NT2/D1 (cell line): ENCODE measurements at regions not wholly inside any gene's neighbourhood (a gene's known extent, or its start where the extent isn't known, plus 50 kb on each side); places are given as distances from the start of the nearest gene placed in this dataset.

ENCODE experiments used
- DNase-seq: peaks from one replicate; pipeline ENCODE4 v3.0.0-alpha.2; 2011; ENCODE audit warnings: low read depth, low spot score
- H3K27me3 ChIP-seq: 2 replicates; pipeline ENCODE4 v1.6.0; 2011; ENCODE audit warnings: mild to moderate bottlenecking; ENCODE audit not compliant: insufficient read length, insufficient read depth
- H3K36me3 ChIP-seq: 2 replicates; pipeline ENCODE4 v1.6.1; 2011; ENCODE audit warnings: mild to moderate bottlenecking, low read length, mixed read lengths; ENCODE audit not compliant: insufficient read depth, insufficient read length
- H3K4me1 ChIP-seq: 2 replicates; pipeline ENCODE4 v1.5.1; 2011; ENCODE audit not compliant: insufficient read depth, insufficient read length
- H3K4me3 ChIP-seq: 2 replicates; pipeline ENCODE4 v1.5.1; 2011; ENCODE audit warnings: low read depth; ENCODE audit not compliant: insufficient read length
- H3K9ac ChIP-seq: 2 replicates; pipeline ENCODE4 v1.6.0; 2011; ENCODE audit warnings: low read depth; ENCODE audit not compliant: insufficient read length
- H3K9me3 ChIP-seq: 2 replicates; pipeline ENCODE4 v1.5.1; 2011; ENCODE audit warnings: mild to moderate bottlenecking, low read length; ENCODE audit not compliant: insufficient read depth
- SUZ12 ChIP-seq: IDR thresholded peaks from 2 replicates; pipeline ENCODE4 v1.6.1; 2011; ENCODE audit not compliant: insufficient read length, insufficient read depth; ENCODE audit errors: extremely low read depth
- YY1 ChIP-seq: IDR thresholded peaks from 2 replicates; pipeline ENCODE4 v1.6.1; 2011; ENCODE audit not compliant: insufficient read length, insufficient read depth
- ZNF274 ChIP-seq: IDR thresholded peaks from 2 replicates; pipeline ENCODE4 v1.6.1; 2011; ENCODE audit warnings: mild to moderate bottlenecking, low read depth, low read length

DNA sequence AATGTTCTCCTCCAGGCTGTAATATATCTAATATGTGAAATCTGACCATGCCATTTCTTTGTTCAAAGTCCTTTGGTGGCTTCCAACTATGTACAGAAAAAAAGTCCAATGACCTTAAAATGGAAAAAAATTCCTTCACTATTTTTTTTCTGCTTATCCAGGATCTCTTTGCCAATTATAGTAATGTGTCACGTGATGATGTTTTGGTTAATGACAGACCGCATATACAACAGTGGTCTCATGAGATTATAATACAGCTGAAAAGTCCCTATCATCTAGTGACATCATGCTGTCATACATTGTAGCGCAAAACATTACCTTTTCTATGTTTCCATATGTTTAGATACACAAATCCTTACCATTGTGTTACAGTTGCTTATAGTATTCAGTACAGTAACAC, 477.6 kb downstream of the TMEM232 start:
- no peaks in the 10 kb centered on the region for H3K4me1 ChIP-seq
- no peak overlapping the region for H3K9ac ChIP-seq
- H3K27me3 ChIP-seq = no peaks in the 10 kb centered on the region
- no peak for DNase-seq
- H3K9me3 ChIP-seq = no peaks in the 10 kb centered on the region
- H3K36me3 ChIP-seq = no peaks in the 10 kb centered on the region
- TF ChIP-seq SUZ12 (no peak), YY1 (no peak), ZNF274 (no peak)
- no peak overlapping the region for H3K4me3 ChIP-seq

DNA sequence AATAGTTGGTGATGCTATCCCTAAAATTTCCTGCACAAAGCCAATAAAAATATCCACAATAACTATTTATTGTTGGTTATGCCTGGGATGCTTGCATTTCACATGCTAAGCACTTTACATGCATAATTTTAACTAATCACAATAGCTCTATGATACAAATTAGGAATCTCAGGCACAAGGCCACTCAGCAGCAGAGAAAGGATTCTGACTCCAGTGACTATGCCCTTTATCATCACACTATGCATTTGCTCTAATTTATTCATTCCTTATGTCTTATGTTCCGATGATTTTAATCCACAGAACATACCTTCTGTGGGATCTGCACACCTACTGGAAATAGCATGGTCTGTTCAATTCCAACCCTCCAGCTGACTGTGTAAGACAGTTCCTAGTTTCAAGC, 476.1 kb downstream of the TMEM232 start:
- no peak for TF ChIP-seq ZNF274
- TF ChIP-seq YY1 = no peak
- H3K9ac ChIP-seq = no peak overlapping the region
- H3K36me3 ChIP-seq = no peaks in the 10 kb centered on the region
- no peaks in the 10 kb centered on the region for H3K27me3 ChIP-seq
- H3K4me3 ChIP-seq = no peak overlapping the region
- no peak for DNase-seq
- no peaks in the 10 kb centered on the region for H3K9me3 ChIP-seq
- no peaks in the 10 kb centered on the region for H3K4me1 ChIP-seq

DNA sequence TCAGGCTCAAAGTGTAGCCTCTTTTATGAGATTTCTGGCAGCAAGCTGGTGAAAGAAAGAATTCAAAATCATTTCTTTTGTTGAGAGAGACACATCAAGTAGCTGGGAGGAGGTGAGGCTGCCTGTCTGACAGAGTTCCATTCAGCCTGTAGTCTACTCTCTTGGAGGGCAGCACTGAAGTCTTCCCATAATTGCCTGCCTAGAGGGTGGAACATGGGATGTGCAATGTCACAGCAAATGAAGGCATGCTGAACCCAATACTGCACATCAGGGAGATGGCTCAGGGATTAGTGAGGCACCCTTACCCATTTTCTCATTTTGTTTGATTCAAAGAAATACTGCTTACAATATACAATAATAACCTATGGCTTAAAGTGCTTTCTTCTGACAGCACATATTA, 475.7 kb downstream of the TMEM232 start:
- TF ChIP-seq ZNF274 (no peak), YY1 (no peak), SUZ12 (no peak)
- no peaks in the 10 kb centered on the region for H3K27me3 ChIP-seq
- H3K4me3 ChIP-seq = no peak overlapping the region
- no peak overlapping the region for H3K9ac ChIP-seq
- H3K9me3 ChIP-seq = no peaks in the 10 kb centered on the region
- DNase-seq = no peak
- H3K36me3 ChIP-seq = no peaks in the 10 kb centered on the region
- H3K4me1 ChIP-seq = no peaks in the 10 kb centered on the region

DNA sequence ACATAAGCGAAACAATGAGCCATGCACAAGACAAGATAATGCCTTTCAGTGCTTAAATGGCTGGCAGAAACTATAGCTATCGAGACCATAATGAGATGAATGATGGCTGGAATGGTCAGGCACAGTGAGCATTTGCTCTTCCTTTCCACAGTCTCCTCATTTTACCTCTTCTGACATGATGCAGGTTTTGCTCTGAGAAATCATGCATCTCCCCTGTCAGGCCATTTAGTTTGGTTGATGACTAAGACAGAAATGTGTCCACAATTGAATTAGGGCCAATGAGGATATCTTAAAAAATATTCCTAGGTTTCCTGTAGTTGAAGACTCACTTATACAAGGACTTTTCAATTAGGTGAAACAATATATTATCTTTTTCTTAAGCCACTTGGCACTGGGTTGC, 475.1 kb downstream of the TMEM232 start:
- H3K4me3 ChIP-seq = no peak overlapping the region
- no peaks in the 10 kb centered on the region for H3K36me3 ChIP-seq
- no peaks in the 10 kb centered on the region for H3K9me3 ChIP-seq
- no peak for TF ChIP-seq SUZ12
- no peak overlapping the region for H3K9ac ChIP-seq
- no peaks in the 10 kb centered on the region for H3K27me3 ChIP-seq
- H3K4me1 ChIP-seq = no peaks in the 10 kb centered on the region
- no peak for DNase-seq

DNA sequence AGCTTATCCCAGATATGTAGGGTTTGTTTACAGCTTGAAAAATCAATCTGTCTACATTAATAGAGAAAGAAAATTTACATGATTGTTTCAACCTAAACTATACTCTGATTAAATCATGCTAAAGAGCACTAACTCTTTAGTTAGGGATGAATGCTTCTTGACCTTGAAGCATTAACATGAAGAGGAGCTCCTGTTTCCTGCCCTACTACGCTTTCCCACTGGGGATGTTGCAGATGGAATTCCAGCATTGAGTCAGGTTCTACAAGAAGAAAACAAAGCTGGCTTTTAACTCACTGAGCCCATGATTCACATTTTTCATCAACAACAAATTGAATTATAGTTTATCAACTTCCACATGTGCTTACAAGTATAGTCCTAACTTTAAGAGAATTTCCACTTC, 471.3 kb downstream of the TMEM232 start:
- H3K27me3 ChIP-seq = no peaks in the 10 kb centered on the region
- no peak overlapping the region for H3K9ac ChIP-seq
- H3K36me3 ChIP-seq = no peaks in the 10 kb centered on the region
- H3K4me1 ChIP-seq = no peaks in the 10 kb centered on the region
- H3K4me3 ChIP-seq = no peak overlapping the region
- DNase-seq = no peak
- no peaks in the 10 kb centered on the region for H3K9me3 ChIP-seq
- no peak for TF ChIP-seq SUZ12
- TF ChIP-seq ZNF274 = no peak
- TF ChIP-seq YY1 = no peak

DNA sequence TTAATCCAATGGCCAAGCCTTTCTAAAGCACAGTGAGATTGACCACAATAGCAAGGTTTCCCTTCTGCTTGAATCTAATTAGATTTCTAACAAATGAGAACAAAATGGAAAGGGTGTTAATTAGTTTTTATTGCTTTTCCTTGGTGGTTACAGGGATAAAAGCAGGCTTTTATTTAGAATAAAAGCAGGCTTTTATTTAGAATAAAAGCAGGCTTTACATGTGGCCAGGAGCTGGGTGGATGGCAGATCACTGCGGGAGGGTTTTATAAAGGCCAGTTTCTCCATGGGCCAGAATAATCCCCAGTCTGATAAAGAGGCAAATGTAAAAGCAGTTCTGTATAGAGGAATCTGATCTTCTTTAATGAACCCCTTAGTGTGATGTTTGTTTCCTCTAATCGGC, 470.2 kb downstream of the TMEM232 start:
- H3K9ac ChIP-seq = no peak overlapping the region
- TF ChIP-seq SUZ12 (no peak), YY1 (no peak), ZNF274 (no peak)

DNA sequence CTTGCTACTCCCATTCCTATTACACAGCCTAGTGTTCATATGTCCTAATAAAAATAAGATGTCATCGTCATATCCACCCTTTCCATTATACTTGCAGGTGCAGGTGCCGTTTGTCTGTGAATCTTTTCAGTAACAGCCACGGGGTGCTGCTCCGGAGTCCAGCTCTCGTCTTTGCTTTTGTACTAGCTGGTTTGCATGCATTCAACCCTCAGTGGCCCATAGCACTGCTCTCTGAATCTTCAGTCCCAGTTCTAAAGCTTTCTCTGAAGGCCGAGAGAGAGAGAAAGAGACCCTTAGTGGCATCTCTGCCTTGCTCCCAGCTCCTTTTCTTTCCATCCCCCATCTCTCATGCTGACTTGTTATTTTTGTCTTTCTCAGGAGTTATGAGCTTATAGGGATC, 468.5 kb downstream of the TMEM232 start:
- no peak overlapping the region for H3K9ac ChIP-seq
- H3K4me1 ChIP-seq = no peaks in the 10 kb centered on the region
- TF ChIP-seq ZNF274 (no peak), SUZ12 (no peak), YY1 (no peak)
- no peaks in the 10 kb centered on the region for H3K9me3 ChIP-seq
- DNase-seq = no peak
- H3K4me3 ChIP-seq = no peak overlapping the region
- H3K27me3 ChIP-seq = no peaks in the 10 kb centered on the region
- no peaks in the 10 kb centered on the region for H3K36me3 ChIP-seq

More for the DNA sequence above, 470.2 kb downstream of the TMEM232 start:
- no peak for DNase-seq
- no peaks in the 10 kb centered on the region for H3K4me1 ChIP-seq
- no peak overlapping the region for H3K4me3 ChIP-seq
- H3K9me3 ChIP-seq = no peaks in the 10 kb centered on the region
- no peaks in the 10 kb centered on the region for H3K36me3 ChIP-seq
- H3K27me3 ChIP-seq = no peaks in the 10 kb centered on the region

DNA sequence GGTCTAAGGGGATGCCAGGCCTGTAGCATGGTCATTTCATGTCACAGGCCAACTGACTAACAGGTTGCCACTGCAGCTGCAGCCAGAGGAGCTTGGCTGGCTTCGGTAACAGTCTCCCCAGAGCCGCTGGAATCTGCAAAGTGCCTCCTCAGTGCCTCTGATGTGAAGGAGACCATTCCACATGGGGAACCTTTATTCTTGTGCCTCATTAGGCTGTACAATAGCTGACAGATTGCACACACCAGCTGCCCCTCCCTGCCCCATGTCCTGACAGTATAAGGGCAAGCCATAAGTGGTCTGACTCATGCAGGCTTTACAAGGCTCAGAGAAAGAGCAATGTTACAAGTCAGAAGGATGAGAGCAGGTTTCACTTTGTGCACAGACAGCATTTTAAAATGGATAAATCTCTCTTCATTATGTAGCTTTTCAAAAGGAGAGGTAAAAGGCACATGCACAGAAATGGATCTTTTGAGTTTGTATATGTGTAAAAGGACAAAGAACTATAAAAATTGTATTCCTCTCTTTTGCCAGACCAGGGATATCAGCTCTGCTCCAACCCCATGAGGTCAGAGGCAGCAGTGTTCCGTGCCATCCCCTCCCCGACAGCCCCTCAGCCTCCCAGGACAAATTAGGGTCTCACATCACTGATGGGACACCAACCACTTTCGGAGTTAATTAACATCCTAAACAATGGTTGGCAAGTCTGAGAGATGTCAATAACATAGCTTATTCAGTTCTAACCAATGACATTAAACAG, 467.8 kb downstream of the TMEM232 start:
- H3K36me3 ChIP-seq = no peaks in the 10 kb centered on the region
- no peak overlapping the region for H3K9ac ChIP-seq
- no peak overlapping the region for H3K4me3 ChIP-seq
- no peaks in the 10 kb centered on the region for H3K27me3 ChIP-seq
- no peaks in the 10 kb centered on the region for H3K4me1 ChIP-seq
- H3K9me3 ChIP-seq = no peaks in the 10 kb centered on the region
- TF ChIP-seq YY1 = no peak
- TF ChIP-seq ZNF274 = no peak
- TF ChIP-seq SUZ12 = no peak
- DNase-seq = no peak
